ENCODE measurements at regions not wholly inside any gene's neighbourhood (a gene's known extent, or its start where the extent isn't known, plus 50 kb on each side); places are given as distances from the start of the nearest gene placed in this dataset.

- TF ChIP-seq CTCF (IDR thresholded peaks at IDR 0.05; ENCODE audit: insufficient read depth, low read depth, low read length, missing control alignments) = no peak
- H3K4me3 ChIP-seq (ENCODE audit: low read length) = no peak overlapping the region
- DNase-seq (ENCODE audit: low read depth) = no peak
Measured at GRCh38 chr4:28677808-28678207, 1817.2 kb downstream of the STIM2 start.

GRCh38 chr4:28682847-28683246, 1822.2 kb downstream of the STIM2 start:
- H3K4me3 ChIP-seq (ENCODE audit: low read length) = no peak overlapping the region
- DNase-seq (ENCODE audit: low read depth) = no peak
- TF ChIP-seq CTCF (IDR thresholded peaks at IDR 0.05; ENCODE audit: insufficient read depth, low read depth, low read length, missing control alignments) = no peak

GRCh38 chr4:28686618-28687017, 1826.0 kb downstream of the STIM2 start:
- H3K4me3 ChIP-seq (ENCODE audit: low read length) = no peak overlapping the region
- peak; percentile 65 for DNase-seq (ENCODE audit: low read depth)
- TF ChIP-seq CTCF (IDR thresholded peaks at IDR 0.05; ENCODE audit: insufficient read depth, low read depth, low read length, missing control alignments) = peak; percentile 60

- no peak for DNase-seq (ENCODE audit: low read depth)
- no peak overlapping the region for H3K4me3 ChIP-seq (ENCODE audit: low read length)
- TF ChIP-seq CTCF (IDR thresholded peaks at IDR 0.05; ENCODE audit: insufficient read depth, low read depth, low read length, missing control alignments) = no peak
Measured at GRCh38 chr4:28690890-28691289, 1830.2 kb downstream of the STIM2 start.

GRCh38 chr4:28702571-28702970, 1841.9 kb downstream of the STIM2 start:
- H3K4me3 ChIP-seq (ENCODE audit: low read length) = no peak overlapping the region
- DNase-seq (ENCODE audit: low read depth) = no peak
- TF ChIP-seq CTCF (IDR thresholded peaks at IDR 0.05; ENCODE audit: insufficient read depth, low read depth, low read length, missing control alignments) = no peak

GRCh38 chr4:28709891-28710290, 1849.2 kb downstream of the STIM2 start:
- H3K4me3 ChIP-seq (ENCODE audit: low read length) = no peak overlapping the region
- no peak for TF ChIP-seq CTCF (IDR thresholded peaks at IDR 0.05; ENCODE audit: insufficient read depth, low read depth, low read length, missing control alignments)
- DNase-seq (ENCODE audit: low read depth) = peak; percentile 1

- H3K4me3 ChIP-seq (ENCODE audit: low read length) = no peak overlapping the region
- TF ChIP-seq CTCF (IDR thresholded peaks at IDR 0.05; ENCODE audit: insufficient read depth, low read depth, low read length, missing control alignments) = no peak
- DNase-seq (ENCODE audit: low read depth) = no peak
Measured at GRCh38 chr4:28723371-28723770, 1862.7 kb downstream of the STIM2 start.
